ENCODE measurements at regions not wholly inside any gene's neighbourhood (a gene's known extent, or its start where the extent isn't known, plus 50 kb on each side); places are given as distances from the start of the nearest gene placed in this dataset.

GRCh38 chr17:34784526-34784925 is 176.7 kb downstream of the CCT6B start:
- no peak overlapping the region for H3K4me3 Mint-ChIP-seq
- ChIA-PET POLR2A (no interaction called here), CTCF (no interaction called here)
- H3K36me3 Mint-ChIP-seq, result no peaks in the 10 kb centered on the region
- DNase-seq, result no peak
- H3K9me3 Mint-ChIP-seq, result peaks cover 5% of the 10 kb centered on the region
- intact Hi-C loops (cut with micrococcal nuclease), result no loop called here
- H3K4me1 Mint-ChIP-seq (ENCODE audit: low read depth), result no peaks in the 10 kb centered on the region
- H3K27me3 Mint-ChIP-seq, result no peaks in the 10 kb centered on the region
- H3K27ac Mint-ChIP-seq, result no peak overlapping the region

DNA sequence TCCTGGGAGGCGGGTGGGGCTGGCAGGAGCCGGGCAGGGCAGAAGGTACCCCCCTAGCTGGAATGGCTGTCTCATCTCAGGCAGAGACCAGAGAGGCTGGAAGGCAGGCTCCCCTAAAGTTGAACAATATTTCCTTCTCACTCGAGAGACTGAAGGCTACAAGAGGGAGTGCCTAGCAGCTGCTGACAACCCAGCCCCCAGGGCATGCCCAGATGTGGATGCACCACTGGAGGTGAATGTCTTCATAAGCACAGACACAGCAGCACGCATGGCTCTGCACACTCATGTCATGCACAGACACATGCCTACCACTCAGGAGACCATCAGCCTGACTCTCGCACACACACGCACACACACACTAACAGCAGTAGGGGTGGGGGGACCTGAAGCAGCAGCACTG is 179.0 kb downstream of the CCT6B start:
- intact Hi-C loops (cut with micrococcal nuclease), result no loop called here
- H3K27ac Mint-ChIP-seq, result no peak overlapping the region
- DNase-seq, result no peak
- ChIA-PET POLR2A (no interaction called here), CTCF (no interaction called here)
- H3K36me3 Mint-ChIP-seq, result peaks cover 2% of the 10 kb centered on the region
- no peak overlapping the region for H3K4me3 Mint-ChIP-seq
- peaks cover 11% of the 10 kb centered on the region for H3K9me3 Mint-ChIP-seq
- no peaks in the 10 kb centered on the region for H3K4me1 Mint-ChIP-seq (ENCODE audit: low read depth)
- no peaks in the 10 kb centered on the region for H3K27me3 Mint-ChIP-seq

DNA sequence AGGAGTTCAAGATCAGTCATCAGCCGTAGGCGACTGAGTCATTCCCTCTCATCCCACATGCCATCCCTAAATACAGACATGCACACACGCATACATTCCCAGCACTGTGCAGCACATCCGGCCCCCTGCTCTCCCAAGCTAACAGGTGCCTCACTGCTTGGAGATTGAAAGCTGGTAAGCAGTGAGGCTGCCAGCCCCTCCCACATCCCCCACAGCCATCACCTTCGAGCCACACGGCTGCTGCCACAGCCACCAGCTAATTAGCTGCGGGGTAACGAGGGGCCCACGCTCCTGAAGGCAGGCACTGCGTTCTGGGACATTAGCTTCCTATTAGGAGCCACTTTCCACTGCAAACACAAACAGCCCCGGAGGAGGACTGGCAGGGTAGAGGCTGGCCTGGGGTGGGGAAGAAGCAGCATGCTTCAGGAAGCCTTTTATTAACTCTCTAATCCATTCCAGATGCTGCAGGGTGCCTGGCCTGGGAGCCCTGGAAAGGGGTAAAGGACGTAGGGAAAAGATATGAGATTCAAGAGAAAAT is 179.6 kb downstream of the CCT6B start:
- ChIA-PET CTCF (no interaction called here), POLR2A (no interaction called here)
- no peak overlapping the region for H3K27ac Mint-ChIP-seq
- no peak for DNase-seq
- H3K27me3 Mint-ChIP-seq, result peaks cover 3% of the 10 kb centered on the region
- peaks cover 2% of the 10 kb centered on the region for H3K36me3 Mint-ChIP-seq
- H3K4me1 Mint-ChIP-seq (ENCODE audit: low read depth), result no peaks in the 10 kb centered on the region
- H3K9me3 Mint-ChIP-seq, result peaks cover 11% of the 10 kb centered on the region
- H3K4me3 Mint-ChIP-seq, result no peak overlapping the region
- intact Hi-C loops (cut with micrococcal nuclease), result no loop called here

DNA sequence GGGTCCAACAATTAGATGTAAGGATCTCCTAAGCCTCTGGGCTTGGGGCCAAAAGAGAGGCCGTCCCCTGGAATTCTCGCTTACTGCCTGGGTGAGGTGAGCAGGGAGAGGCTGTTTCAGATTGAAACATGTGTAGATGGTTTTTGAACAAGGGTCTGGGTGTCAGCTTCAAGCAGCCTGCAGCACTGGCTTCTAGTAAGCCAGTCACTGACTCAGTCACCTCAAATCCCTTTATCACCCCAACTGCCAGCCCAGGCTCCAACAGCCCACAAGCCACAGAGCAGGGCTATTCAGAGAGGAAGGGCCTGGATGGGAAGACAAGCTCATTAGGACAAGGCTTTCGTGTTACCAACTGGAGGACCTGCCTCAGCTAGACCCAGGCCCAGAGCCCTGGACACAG is 180.2 kb downstream of the CCT6B start:
- Mint-ChIP-seq H3K4me3 (no peak overlapping the region), H3K36me3 (peaks cover 2% of the 10 kb centered on the region), H3K9me3 (peaks cover 11% of the 10 kb centered on the region), H3K27me3 (peaks cover 4% of the 10 kb centered on the region), H3K27ac (no peak overlapping the region), H3K4me1 (ENCODE audit: low read depth) (no peaks in the 10 kb centered on the region)
- ChIA-PET POLR2A (no interaction called here), CTCF (no interaction called here)
- DNase-seq, result no peak
- intact Hi-C loops (cut with micrococcal nuclease), result no loop called here

- Mint-ChIP-seq H3K27me3 (peaks cover 6% of the 10 kb centered on the region), H3K4me1 (ENCODE audit: low read depth) (no peaks in the 10 kb centered on the region), H3K36me3 (peaks cover 2% of the 10 kb centered on the region), H3K9me3 (peaks cover 11% of the 10 kb centered on the region), H3K4me3 (no peak overlapping the region), H3K27ac (no peak overlapping the region)
- DNase-seq, result no peak
- ChIA-PET POLR2A (no interaction called here), CTCF (no interaction called here)
- intact Hi-C loops (cut with micrococcal nuclease), result no loop called here
Observed at GRCh38 chr17:34780438-34780837, 180.8 kb downstream of the CCT6B start.

- Mint-ChIP-seq H3K4me3 (no peak overlapping the region), H3K9me3 (peaks cover 11% of the 10 kb centered on the region), H3K27ac (no peak overlapping the region), H3K36me3 (peaks cover 2% of the 10 kb centered on the region), H3K4me1 (ENCODE audit: low read depth) (no peaks in the 10 kb centered on the region), H3K27me3 (peaks cover 11% of the 10 kb centered on the region)
- intact Hi-C loops (cut with micrococcal nuclease), result no loop called here
- POLR2A ChIA-PET, result no interaction called here
- CTCF ChIA-PET, result no interaction called here
- no peak for DNase-seq
Observed at GRCh38 chr17:34776456-34777443, 184.5 kb downstream of the CCT6B start.

GRCh38 chr17:34773036-34773435 is 188.2 kb downstream of the CCT6B start:
- CTCF ChIA-PET, result no interaction called here

DNA sequence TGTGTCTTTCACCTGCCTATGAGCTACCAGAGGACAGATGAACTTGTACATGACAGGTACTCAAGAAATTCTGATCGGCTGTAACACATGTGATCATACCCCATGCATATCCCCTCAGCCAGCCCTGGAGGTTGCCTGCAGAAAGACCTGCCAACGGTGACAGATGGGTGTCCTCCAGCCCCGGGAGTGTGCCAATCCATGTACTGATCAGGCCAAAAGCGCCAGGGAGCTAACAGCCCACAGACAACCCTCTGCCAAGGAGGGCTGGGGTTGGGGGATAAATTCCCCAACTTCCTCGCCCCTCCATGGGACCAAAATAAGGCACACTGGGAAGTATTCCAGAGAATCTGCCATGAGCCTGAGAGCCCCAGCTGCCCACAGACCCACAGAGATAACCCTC is 189.4 kb downstream of the CCT6B start:
- H3K27ac Mint-ChIP-seq, result no peak overlapping the region
- no peak overlapping the region for H3K4me3 Mint-ChIP-seq
- H3K4me1 Mint-ChIP-seq (ENCODE audit: low read depth), result no peaks in the 10 kb centered on the region
- no peaks in the 10 kb centered on the region for H3K9me3 Mint-ChIP-seq
- intact Hi-C loops (cut with micrococcal nuclease), result no loop called here
- CTCF ChIA-PET, result no interaction called here
- POLR2A ChIA-PET, result no interaction called here
- DNase-seq, result no peak
- H3K36me3 Mint-ChIP-seq, result no peaks in the 10 kb centered on the region
- H3K27me3 Mint-ChIP-seq, result peaks cover 8% of the 10 kb centered on the region

More at GRCh38 chr17:34773036-34773435, 188.2 kb downstream of the CCT6B start:
- H3K36me3 Mint-ChIP-seq, result no peaks in the 10 kb centered on the region
- POLR2A ChIA-PET, result no interaction called here
- intact Hi-C loops (cut with micrococcal nuclease), result no loop called here
- no peak overlapping the region for H3K4me3 Mint-ChIP-seq
- DNase-seq, result no peak
- H3K27ac Mint-ChIP-seq, result no peak overlapping the region
- no peaks in the 10 kb centered on the region for H3K9me3 Mint-ChIP-seq
- H3K4me1 Mint-ChIP-seq (ENCODE audit: low read depth), result no peaks in the 10 kb centered on the region
- H3K27me3 Mint-ChIP-seq, result peaks cover 11% of the 10 kb centered on the region

- Mint-ChIP-seq H3K4me1 (ENCODE audit: low read depth) (no peaks in the 10 kb centered on the region), H3K36me3 (no peaks in the 10 kb centered on the region), H3K9me3 (no peaks in the 10 kb centered on the region), H3K27me3 (peaks cover 6% of the 10 kb centered on the region), H3K27ac (no peak overlapping the region), H3K4me3 (no peak overlapping the region)
- no peak for DNase-seq
- intact Hi-C loops (cut with micrococcal nuclease), result no loop called here
- ChIA-PET CTCF (no interaction called here), POLR2A (no interaction called here)
Observed at GRCh38 chr17:34770586-34770985, 190.7 kb downstream of the CCT6B start.

- no peak for DNase-seq
- no peaks in the 10 kb centered on the region for H3K9me3 Mint-ChIP-seq
- no peaks in the 10 kb centered on the region for H3K4me1 Mint-ChIP-seq (ENCODE audit: low read depth)
- H3K36me3 Mint-ChIP-seq, result no peaks in the 10 kb centered on the region
- ChIA-PET POLR2A (no interaction called here), CTCF (no interaction called here)
- no peak overlapping the region for H3K27ac Mint-ChIP-seq
- intact Hi-C loops (cut with micrococcal nuclease), result no loop called here
- H3K27me3 Mint-ChIP-seq, result peaks cover 3% of the 10 kb centered on the region
- no peak overlapping the region for H3K4me3 Mint-ChIP-seq
Observed at GRCh38 chr17:34769899-34770298, 190.5 kb downstream of the TMEM132E start.

GRCh38 chr17:34769049-34769448 is 189.7 kb downstream of the TMEM132E start:
- Mint-ChIP-seq H3K27me3 (peaks cover 3% of the 10 kb centered on the region), H3K9me3 (no peaks in the 10 kb centered on the region), H3K4me1 (ENCODE audit: low read depth) (no peaks in the 10 kb centered on the region), H3K4me3 (no peak overlapping the region), H3K36me3 (no peaks in the 10 kb centered on the region), H3K27ac (no peak overlapping the region)
- ChIA-PET POLR2A (no interaction called here), CTCF (interaction anchor here (0.6 kb wide), 1 partner anchor 188 kb away, joined by 4 read pairs; no protein-coding TSS in a partner anchor)
- intact Hi-C loops (cut with micrococcal nuclease), result no loop called here
- DNase-seq, result no peak

DNA sequence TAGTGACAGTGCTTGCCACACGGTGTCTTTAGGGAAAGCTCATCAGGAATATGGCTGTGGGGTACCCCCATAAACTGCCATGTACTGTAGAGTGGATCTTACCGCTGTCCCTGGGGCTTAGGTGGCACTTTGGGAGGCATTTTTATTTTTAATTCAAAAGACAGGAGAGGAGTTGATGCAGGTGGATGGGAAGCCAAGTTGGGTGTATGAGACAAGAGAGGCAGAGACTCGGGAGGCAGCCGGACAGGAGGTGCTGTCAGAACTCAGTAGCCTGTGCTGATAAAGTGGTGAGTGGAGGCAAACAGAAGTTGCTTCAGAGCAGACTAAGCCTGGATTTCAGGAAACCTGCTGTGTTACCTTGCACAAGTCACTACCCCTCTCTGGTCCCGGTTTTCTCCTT is 185.9 kb downstream of the TMEM132E start:
- no peaks in the 10 kb centered on the region for H3K36me3 Mint-ChIP-seq
- ChIA-PET CTCF (no interaction called here), POLR2A (no interaction called here)
- no peaks in the 10 kb centered on the region for H3K9me3 Mint-ChIP-seq
- no peak overlapping the region for H3K27ac Mint-ChIP-seq
- DNase-seq, result no peak
- intact Hi-C loops (cut with micrococcal nuclease), result no loop called here
- no peak overlapping the region for H3K4me3 Mint-ChIP-seq
- H3K4me1 Mint-ChIP-seq (ENCODE audit: low read depth), result no peaks in the 10 kb centered on the region
- H3K27me3 Mint-ChIP-seq, result peaks cover 3% of the 10 kb centered on the region

- no peak overlapping the region for H3K4me3 Mint-ChIP-seq
- no peaks in the 10 kb centered on the region for H3K9me3 Mint-ChIP-seq
- H3K27ac Mint-ChIP-seq, result no peak overlapping the region
- peaks cover 5% of the 10 kb centered on the region for H3K27me3 Mint-ChIP-seq
- ChIA-PET POLR2A (no interaction called here), CTCF (no interaction called here)
- no peaks in the 10 kb centered on the region for H3K36me3 Mint-ChIP-seq
- intact Hi-C loops (cut with micrococcal nuclease), result no loop called here
- no peaks in the 10 kb centered on the region for H3K4me1 Mint-ChIP-seq (ENCODE audit: low read depth)
- no peak for DNase-seq
Observed at GRCh38 chr17:34764716-34765115, 185.3 kb downstream of the TMEM132E start.

Data from activated CD4-positive, alpha-beta memory T cell treated with anti-CD3 and anti-CD28 coated beads for 36 hours (primary cell).